ENCODE measurements at regions not wholly inside any gene's neighbourhood (a gene's known extent, or its start where the extent isn't known, plus 50 kb on each side); places are given as distances from the start of the nearest gene placed in this dataset.
A peak's percentile ranks its signal among the peaks of the same experiment; 100 is the strongest.

- no peak for TF ChIP-seq CTCF (conservative IDR thresholded peaks at IDR 0.05; ENCODE audit: control insufficient read depth, insufficient read depth, low read depth, low read length)
- no peak for DNase-seq (ENCODE audit: low read depth)
- H3K4me3 ChIP-seq (ENCODE audit: control insufficient read depth, low read depth, low read length): no peak overlapping the region
These were observed 104.4 kb upstream of the ESX1 start for GRCh38 chrX:104359124-104359523.

GRCh38 chrX:104351173-104351769 lies 96.5 kb upstream of the ESX1 start:
- no peak for TF ChIP-seq CTCF (conservative IDR thresholded peaks at IDR 0.05; ENCODE audit: control insufficient read depth, insufficient read depth, low read depth, low read length)
- peak; percentile 90 for DNase-seq (ENCODE audit: low read depth)

GRCh38 chrX:104347860-104348259 lies 93.1 kb upstream of the ESX1 start:
- TF ChIP-seq CTCF (conservative IDR thresholded peaks at IDR 0.05; ENCODE audit: control insufficient read depth, insufficient read depth, low read depth, low read length): no peak
- no peak overlapping the region for H3K4me3 ChIP-seq (ENCODE audit: control insufficient read depth, low read depth, low read length)
- peak; percentile 74 for DNase-seq (ENCODE audit: low read depth)

More at GRCh38 chrX:104351173-104351769, 96.5 kb upstream of the ESX1 start:
- no peak overlapping the region for H3K4me3 ChIP-seq (ENCODE audit: control insufficient read depth, low read depth, low read length)

- DNase-seq (ENCODE audit: low read depth): peak; percentile 83
- TF ChIP-seq CTCF (conservative IDR thresholded peaks at IDR 0.05; ENCODE audit: control insufficient read depth, insufficient read depth, low read depth, low read length): peak; percentile 73
- no peak overlapping the region for H3K4me3 ChIP-seq (ENCODE audit: control insufficient read depth, low read depth, low read length)
These were observed 88.8 kb upstream of the ESX1 start for GRCh38 chrX:104343428-104344129.

GRCh38 chrX:104342065-104342464 lies 87.3 kb upstream of the ESX1 start:
- no peak for DNase-seq (ENCODE audit: low read depth)
- no peak for TF ChIP-seq CTCF (conservative IDR thresholded peaks at IDR 0.05; ENCODE audit: control insufficient read depth, insufficient read depth, low read depth, low read length)

GRCh38 chrX:104335756-104336155 lies 81.0 kb upstream of the ESX1 start:
- no peak for TF ChIP-seq CTCF (conservative IDR thresholded peaks at IDR 0.05; ENCODE audit: control insufficient read depth, insufficient read depth, low read depth, low read length)
- peak; percentile 86 for DNase-seq (ENCODE audit: low read depth)
- no peak overlapping the region for H3K4me3 ChIP-seq (ENCODE audit: control insufficient read depth, low read depth, low read length)

More at GRCh38 chrX:104342065-104342464, 87.3 kb upstream of the ESX1 start:
- no peak overlapping the region for H3K4me3 ChIP-seq (ENCODE audit: control insufficient read depth, low read depth, low read length)

Measured in fibroblast of mammary gland (primary cell).